ENCODE measurements at regions not wholly inside any gene's neighbourhood (a gene's known extent, or its start where the extent isn't known, plus 50 kb on each side); places are given as distances from the start of the nearest gene placed in this dataset.

- H3K9me3 ChIP-seq (ENCODE audit: control insufficient read depth, low read depth, low read length): no peaks in the 10 kb centered on the region
- no peaks in the 10 kb centered on the region for H3K79me1 ChIP-seq (ENCODE audit: insufficient read depth, low read depth, low read length, poor library complexity, severe bottlenecking)
- no peak overlapping the region for H4K8ac ChIP-seq (replicated peaks; ENCODE audit: insufficient read length, low read depth, low read length)
- no peak overlapping the region; the same call in 1 of the 2 replicates for H3K14ac ChIP-seq (ENCODE audit: insufficient read depth, low read length)
- H3K27ac ChIP-seq (ENCODE audit: insufficient read length, low read depth, low read length): no peak overlapping the region
- no peaks in the 10 kb centered on the region; the same call in 1 of the 2 replicates for H3K27me3 ChIP-seq (ENCODE audit: insufficient read depth, low read length)
- H2BK20ac ChIP-seq (ENCODE audit: low read depth, low read length, poor library complexity, severe bottlenecking): no peak overlapping the region
- peaks cover 26 to 27% of the 10 kb centered on the region in 2 experiments for H3K4me1 Mint-ChIP-seq
- peaks cover 2% of the 10 kb centered on the region; the same call in 1 of the 2 replicates for H3K4me1 ChIP-seq (ENCODE audit: insufficient read depth, low read length)
- no peak overlapping the region for H3K18ac ChIP-seq (ENCODE audit: insufficient read length, low read depth, low read length)
- H3K4me3 Mint-ChIP-seq: no peak overlapping the region
- WGBS (ENCODE audit: extremely low coverage, insufficient read length, low lambda C conversion rate): no CpG with 5 or more reads among the region's 12 CpGs
- H2BK12ac ChIP-seq (ENCODE audit: insufficient read length, low read depth, low read length): no peak overlapping the region
- H3K27me3 Mint-ChIP-seq (ENCODE audit: low read depth): peaks cover 13% of the 10 kb centered on the region
- H2BK120ac ChIP-seq (ENCODE audit: low read depth, low read length, poor library complexity, severe bottlenecking): no peak overlapping the region
- H3K4ac ChIP-seq (ENCODE audit: low read depth, low read length): no peak overlapping the region
- no peaks in the 10 kb centered on the region for H3K36me3 Mint-ChIP-seq (ENCODE audit: insufficient read depth in 1 of 3, low read depth in 3 of 3)
- H2AK5ac ChIP-seq (ENCODE audit: insufficient read length, low read length): no peak overlapping the region
- H3K9ac ChIP-seq (ENCODE audit: extremely low read depth, insufficient read length, low read length): no peak overlapping the region
- no peaks in the 10 kb centered on the region for H3K9me3 Mint-ChIP-seq
- H4K91ac ChIP-seq (ENCODE audit: insufficient read length, low read depth, low read length): no peak overlapping the region
- no peak overlapping the region; a peak in 1 of 7 replicates for H3K27ac Mint-ChIP-seq
- no peak overlapping the region for H4K5ac ChIP-seq (ENCODE audit: insufficient read length, low read depth, low read length)
- no peaks in the 10 kb centered on the region for H3K79me2 ChIP-seq (ENCODE audit: insufficient read depth, low read length)
- no peak for TF ChIP-seq CTCF (conservative IDR thresholded peaks at IDR 0.05)
- no peaks in the 10 kb centered on the region for H4K20me1 ChIP-seq (ENCODE audit: control insufficient read depth, insufficient read depth, insufficient read length)
- H2BK15ac ChIP-seq (ENCODE audit: low read depth, low read length): no peak overlapping the region
- no peaks in the 10 kb centered on the region for H3K23me2 ChIP-seq (ENCODE audit: insufficient read length, low read depth, low read length, poor library complexity, severe bottlenecking)
- H2BK5ac ChIP-seq (ENCODE audit: insufficient read length, low read length): no peak overlapping the region
- H3T11ph ChIP-seq (ENCODE audit: low read length): no peak overlapping the region
- H3K4me2 ChIP-seq (ENCODE audit: insufficient read depth, insufficient read length, low read length): no peak overlapping the region
- H2AFZ ChIP-seq (ENCODE audit: low read length): no peak overlapping the region
- H3K56ac ChIP-seq (ENCODE audit: insufficient read length, low read depth, low read length): no peak overlapping the region
- DNase-seq: no peak
- no peak overlapping the region for H3K23ac ChIP-seq (ENCODE audit: insufficient read length, low read depth, low read length)
These were observed 120.4 kb upstream of the CPEB4 start for GRCh38 chr5:173767574-173768266.

All from H9 (cell line).